Activated CD8-positive, alpha-beta T cell treated with anti-CD3 and anti-CD28 coated beads for 36 hours (primary cell): ENCODE measurements at regions not wholly inside any gene's neighbourhood (a gene's known extent, or its start where the extent isn't known, plus 50 kb on each side); places are given as distances from the start of the nearest gene placed in this dataset.
A peak's percentile ranks its signal among the peaks of the same experiment; 100 is the strongest.

Experiments
- ATAC-seq: fragments of 200-7000 bp; cut with Tn5 transposase; one replicate; pipeline ENCODE4 v1.10.0; 2021; ENCODE audit warnings: mild to moderate bottlenecking, moderate library complexity
- CTCF ChIA-PET: fragments of 350-600 bp; sonication (Branson Sonifier 250); formaldehyde crosslinking; loops from one replicate; lab custom pipeline; 2021; ENCODE audit warnings: antibody characterized with exemption; lab: Charles Lee
- POLR2A ChIA-PET: fragments of 350-600 bp; sonication (Branson Sonifier 250); formaldehyde crosslinking; loops from one replicate; lab custom pipeline; 2021; ENCODE audit warnings: antibody characterized with exemption; lab: Charles Lee
- DNase-seq: peaks from one replicate; pipeline ENCODE4 v3.0.0-alpha.2; 2020
- H3K27ac Mint-ChIP-seq: one replicate; pipeline ENCODE4 v1.8.0; 2021; ENCODE audit warnings: mild to moderate bottlenecking, mixed read lengths
- H3K27me3 Mint-ChIP-seq: one replicate; pipeline ENCODE4 v1.8.0; 2021; ENCODE audit warnings: mixed read lengths
- H3K36me3 Mint-ChIP-seq: one replicate; pipeline ENCODE4 v1.8.0; 2021; ENCODE audit warnings: low read depth, mixed read lengths
- H3K4me1 Mint-ChIP-seq: one replicate; pipeline ENCODE4 v1.8.0; 2021; ENCODE audit warnings: low read depth, mixed read lengths
- H3K4me3 Mint-ChIP-seq: one replicate; pipeline ENCODE4 v1.8.0; 2021; ENCODE audit warnings: mild to moderate bottlenecking, moderate library complexity, mixed read lengths
- H3K9me3 Mint-ChIP-seq: one replicate; pipeline ENCODE4 v1.8.0; 2021; ENCODE audit warnings: mixed read lengths
- intact Hi-C: fragments of 100-400 bp; cut with micrococcal nuclease; formaldehyde crosslinking; loops from one replicate; pipeline ENCODE4 v1.10.0; 2022
- TF ChIP-seq, protein P1 (sequence below): fragments of 200-600 bp; IDR thresholded peaks from one replicate; pipeline ENCODE4 v1.8.0; 2022; ENCODE audit warnings: antibody characterized with exemption, mild to moderate bottlenecking

DNA sequence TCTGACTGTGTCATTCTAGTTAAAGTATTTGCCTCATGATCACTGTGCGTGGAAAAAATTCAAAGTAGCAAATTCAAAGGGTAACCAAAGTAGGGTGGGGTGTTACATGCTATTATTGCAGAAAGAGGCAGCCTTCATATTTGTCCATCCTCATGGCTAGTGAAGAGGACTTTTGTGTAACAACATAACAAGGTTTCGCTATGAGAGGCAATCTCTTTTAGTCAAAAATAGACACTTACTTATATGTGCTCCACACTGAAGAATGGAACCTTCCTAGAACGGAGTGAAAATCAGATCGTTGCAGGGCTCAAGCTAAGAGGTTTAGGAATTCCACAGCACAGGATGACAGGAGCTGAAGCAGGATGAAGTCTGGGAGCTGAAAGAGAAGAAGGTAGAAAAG, 345.1 kb upstream of the CBLB start:
- Mint-ChIP-seq H3K36me3 (peaks cover 32% of the 10 kb centered on the region), H3K4me1 (peaks cover 59% of the 10 kb centered on the region), H3K4me3 (peak overlapping the region; percentile 13), H3K9me3 (peaks cover 16% of the 10 kb centered on the region), H3K27ac (peak overlapping the region; percentile 83), H3K27me3 (no peaks in the 10 kb centered on the region)
- DNase-seq (no peak), ATAC-seq (no peak)
- ChIA-PET POLR2A (interaction anchor here (1.6 to 1.8 kb wide), 2 partner anchors 10 to 347 kb away, joined by 5 read pairs; no protein-coding TSS in a partner anchor), CTCF (no interaction called here)
- intact Hi-C loops = no loop called here
- TF ChIP-seq, protein P1, sequence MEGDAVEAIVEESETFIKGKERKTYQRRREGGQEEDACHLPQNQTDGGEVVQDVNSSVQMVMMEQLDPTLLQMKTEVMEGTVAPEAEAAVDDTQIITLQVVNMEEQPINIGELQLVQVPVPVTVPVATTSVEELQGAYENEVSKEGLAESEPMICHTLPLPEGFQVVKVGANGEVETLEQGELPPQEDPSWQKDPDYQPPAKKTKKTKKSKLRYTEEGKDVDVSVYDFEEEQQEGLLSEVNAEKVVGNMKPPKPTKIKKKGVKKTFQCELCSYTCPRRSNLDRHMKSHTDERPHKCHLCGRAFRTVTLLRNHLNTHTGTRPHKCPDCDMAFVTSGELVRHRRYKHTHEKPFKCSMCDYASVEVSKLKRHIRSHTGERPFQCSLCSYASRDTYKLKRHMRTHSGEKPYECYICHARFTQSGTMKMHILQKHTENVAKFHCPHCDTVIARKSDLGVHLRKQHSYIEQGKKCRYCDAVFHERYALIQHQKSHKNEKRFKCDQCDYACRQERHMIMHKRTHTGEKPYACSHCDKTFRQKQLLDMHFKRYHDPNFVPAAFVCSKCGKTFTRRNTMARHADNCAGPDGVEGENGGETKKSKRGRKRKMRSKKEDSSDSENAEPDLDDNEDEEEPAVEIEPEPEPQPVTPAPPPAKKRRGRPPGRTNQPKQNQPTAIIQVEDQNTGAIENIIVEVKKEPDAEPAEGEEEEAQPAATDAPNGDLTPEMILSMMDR = no peak

DNA sequence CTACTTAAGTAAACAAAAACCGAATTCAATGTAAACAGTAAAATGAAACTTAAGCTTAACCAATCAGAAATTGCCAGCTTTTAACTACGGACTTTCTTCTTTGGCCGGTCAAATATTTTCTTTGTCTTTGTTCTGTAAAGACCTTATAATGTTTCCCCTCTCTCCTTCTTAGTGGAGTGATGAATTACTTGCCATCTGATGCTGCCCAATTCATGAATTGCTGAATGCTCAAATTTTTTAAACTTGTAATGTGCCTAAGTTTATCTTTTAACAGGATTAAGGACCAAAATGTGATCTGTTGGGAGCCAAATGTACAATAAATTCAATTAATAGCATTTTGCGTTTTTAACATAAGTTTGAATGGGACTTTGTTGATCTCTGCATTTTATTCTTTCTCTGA, 345.8 kb upstream of the CBLB start:
- TF ChIP-seq, protein P1 = no peak
- peaks cover 16% of the 10 kb centered on the region for H3K9me3 Mint-ChIP-seq
- peaks cover 32% of the 10 kb centered on the region for H3K36me3 Mint-ChIP-seq
- ChIA-PET CTCF (interaction anchor here (0.7 to 1.4 kb wide), 4 partner anchors 8 to 395 kb away, joined by 3 to 6 read pairs (median 3); no protein-coding TSS in a partner anchor), POLR2A (interaction anchor here (1.2 to 1.8 kb wide), 3 partner anchors 9 to 347 kb away, joined by 3 to 5 read pairs (median 5); no protein-coding TSS in a partner anchor)
- ATAC-seq (no peak), DNase-seq (no peak)
- H3K4me3 Mint-ChIP-seq = peak overlapping the region; percentile 6
- intact Hi-C loops = loop anchor here (5.0 kb wide), 2 partner anchors 37 to 118 kb away; no protein-coding TSS in a partner anchor
- H3K27ac Mint-ChIP-seq = peak overlapping the region; percentile 85
- H3K4me1 Mint-ChIP-seq = peaks cover 57% of the 10 kb centered on the region
- no peaks in the 10 kb centered on the region for H3K27me3 Mint-ChIP-seq

DNA sequence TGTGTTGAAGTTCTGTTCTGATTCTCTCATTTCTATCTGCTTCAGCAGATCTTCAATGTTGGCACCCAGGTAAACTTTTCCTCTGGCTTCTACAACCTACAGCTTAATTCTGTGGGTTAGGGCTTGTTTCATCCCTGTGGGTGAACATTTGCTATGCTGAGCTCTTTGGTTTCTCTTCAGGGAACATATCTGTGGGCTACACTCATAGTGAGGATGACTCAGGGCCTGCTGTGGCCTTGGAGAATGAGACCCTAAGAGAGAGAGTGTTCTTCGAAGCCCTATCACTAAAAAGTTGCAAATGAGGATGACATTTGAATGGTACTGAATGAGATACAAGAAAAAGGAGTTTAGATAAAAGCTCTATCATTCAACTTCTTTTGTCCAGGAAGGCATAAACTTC, 346.2 kb upstream of the CBLB start:
- Mint-ChIP-seq H3K36me3 (peaks cover 35% of the 10 kb centered on the region), H3K4me1 (peaks cover 57% of the 10 kb centered on the region), H3K9me3 (peaks cover 19% of the 10 kb centered on the region), H3K4me3 (peak overlapping the region; percentile 6), H3K27ac (peak overlapping the region; percentile 85), H3K27me3 (no peaks in the 10 kb centered on the region)
- peak; percentile 95 for ATAC-seq
- intact Hi-C loops = loop anchor here (5.0 kb wide), 2 partner anchors 38 to 117 kb away; no protein-coding TSS in a partner anchor
- TF ChIP-seq, protein P1 = no peak
- POLR2A ChIA-PET = interaction anchor here (0.7 to 1.8 kb wide), 4 partner anchors 9 to 353 kb away, joined by 3 to 5 read pairs (median 4); no protein-coding TSS in a partner anchor
- CTCF ChIA-PET = interaction anchor here (0.7 to 1.4 kb wide), 5 partner anchors 8 to 394 kb away, joined by 3 to 6 read pairs (median 3); no protein-coding TSS in a partner anchor
- DNase-seq = peak; percentile 78

DNA sequence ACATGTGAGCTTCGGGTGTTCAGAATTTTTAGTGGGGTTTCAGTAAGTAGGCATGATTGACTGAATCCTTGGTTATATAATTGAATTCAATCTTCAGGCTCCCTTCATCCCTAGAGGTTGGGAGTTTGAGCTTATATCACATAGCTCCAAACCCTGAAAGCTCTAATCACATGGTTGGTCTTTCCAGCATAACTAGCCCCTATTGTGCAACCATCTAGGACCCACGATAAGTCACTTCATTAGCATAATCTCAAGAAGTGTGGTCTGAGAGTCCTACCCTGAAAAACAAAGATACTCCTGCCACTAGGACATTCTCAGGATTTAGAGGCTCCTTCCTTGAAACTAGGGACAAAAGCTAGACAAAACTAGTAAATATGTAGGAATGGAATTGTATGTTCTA, 348.9 kb upstream of the CBLB start:
- POLR2A ChIA-PET = interaction anchor here (0.7 kb wide), 1 partner anchor 399 kb away, joined by 3 read pairs; no protein-coding TSS in a partner anchor
- Mint-ChIP-seq H3K4me1 (peaks cover 46% of the 10 kb centered on the region), H3K4me3 (no peak overlapping the region), H3K36me3 (peaks cover 54% of the 10 kb centered on the region), H3K27me3 (no peaks in the 10 kb centered on the region), H3K9me3 (peaks cover 45% of the 10 kb centered on the region), H3K27ac (no peak overlapping the region)
- CTCF ChIA-PET = interaction anchor here (1.2 kb wide), 1 partner anchor 394 kb away, joined by 3 read pairs; no protein-coding TSS in a partner anchor
- intact Hi-C loops = loop anchor here (5.0 kb wide), 2 partner anchors 40 to 115 kb away; no protein-coding TSS in a partner anchor
- DNase-seq (no peak), ATAC-seq (no peak)
- TF ChIP-seq, protein P1 = no peak

DNA sequence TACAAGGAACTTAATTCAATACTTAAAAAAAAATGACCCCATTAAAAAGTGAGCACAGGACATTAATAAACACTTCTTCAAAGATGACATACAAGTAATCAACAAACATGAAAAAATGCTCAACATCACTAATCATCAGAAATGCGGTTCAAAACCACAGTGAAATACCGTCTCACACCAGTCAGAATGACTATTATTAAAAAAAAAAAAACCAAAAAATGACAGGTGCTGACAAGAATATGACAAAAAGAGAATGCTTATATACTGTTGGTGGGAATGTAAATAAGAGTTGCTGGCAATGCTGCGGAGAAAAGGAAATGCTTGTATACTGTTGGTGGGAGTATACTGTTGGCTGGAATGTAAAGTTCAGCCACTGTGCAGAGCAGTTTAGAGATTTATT, 358.3 kb upstream of the CBLB start:
- POLR2A ChIA-PET = no interaction called here
- CTCF ChIA-PET = no interaction called here
- DNase-seq (no peak), ATAC-seq (no peak)
- H3K36me3 Mint-ChIP-seq = peaks cover 54% of the 10 kb centered on the region
- H3K4me3 Mint-ChIP-seq = no peak overlapping the region
- intact Hi-C loops = no loop called here
- peak overlapping the region; percentile 49 for H3K27ac Mint-ChIP-seq
- TF ChIP-seq, protein P1 = no peak
- H3K9me3 Mint-ChIP-seq = peaks cover 20% of the 10 kb centered on the region
- H3K27me3 Mint-ChIP-seq = no peaks in the 10 kb centered on the region
- H3K4me1 Mint-ChIP-seq = peaks cover 44% of the 10 kb centered on the region
